ENCODE measurements at regions not wholly inside any gene's neighbourhood (a gene's known extent, or its start where the extent isn't known, plus 50 kb on each side); places are given as distances from the start of the nearest gene placed in this dataset.

DNA sequence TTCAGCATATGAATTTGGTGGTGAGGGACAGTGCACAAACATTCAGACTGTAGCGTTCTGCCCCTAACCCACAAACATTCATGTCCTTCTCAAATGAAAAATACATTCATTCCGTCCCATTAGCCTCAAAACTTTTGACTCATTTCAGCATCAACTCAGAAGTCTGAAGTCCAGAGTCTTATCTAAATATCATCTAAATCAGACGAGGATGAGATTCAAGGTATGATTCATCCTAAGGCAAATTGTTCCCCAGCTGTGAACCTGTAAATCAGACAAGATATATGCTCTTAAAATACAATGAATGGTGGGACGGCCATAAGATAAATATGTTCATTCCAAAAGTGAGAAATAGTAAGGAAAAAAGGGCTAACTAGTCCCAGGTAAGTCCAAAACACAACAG, 1195.6 kb upstream of the ADGRL4 start:
- Histone ChIP-seq H3K9me3 (no peaks in the 10 kb centered on the region), H3K36me3 (no peaks in the 10 kb centered on the region), H3K4me3 (no peak overlapping the region), H3K27ac (no peak overlapping the region), H3K27me3 (replicated peaks; ENCODE audit: insufficient read depth) (no peaks in the 10 kb centered on the region), H3K4me1 (replicated peaks) (no peaks in the 10 kb centered on the region)
- DNase-seq (ENCODE audit: low spot score): no peak
- 64% methylated on average over 4 of the region's 4 CpGs for WGBS
- TF ChIP-seq, protein P1, sequence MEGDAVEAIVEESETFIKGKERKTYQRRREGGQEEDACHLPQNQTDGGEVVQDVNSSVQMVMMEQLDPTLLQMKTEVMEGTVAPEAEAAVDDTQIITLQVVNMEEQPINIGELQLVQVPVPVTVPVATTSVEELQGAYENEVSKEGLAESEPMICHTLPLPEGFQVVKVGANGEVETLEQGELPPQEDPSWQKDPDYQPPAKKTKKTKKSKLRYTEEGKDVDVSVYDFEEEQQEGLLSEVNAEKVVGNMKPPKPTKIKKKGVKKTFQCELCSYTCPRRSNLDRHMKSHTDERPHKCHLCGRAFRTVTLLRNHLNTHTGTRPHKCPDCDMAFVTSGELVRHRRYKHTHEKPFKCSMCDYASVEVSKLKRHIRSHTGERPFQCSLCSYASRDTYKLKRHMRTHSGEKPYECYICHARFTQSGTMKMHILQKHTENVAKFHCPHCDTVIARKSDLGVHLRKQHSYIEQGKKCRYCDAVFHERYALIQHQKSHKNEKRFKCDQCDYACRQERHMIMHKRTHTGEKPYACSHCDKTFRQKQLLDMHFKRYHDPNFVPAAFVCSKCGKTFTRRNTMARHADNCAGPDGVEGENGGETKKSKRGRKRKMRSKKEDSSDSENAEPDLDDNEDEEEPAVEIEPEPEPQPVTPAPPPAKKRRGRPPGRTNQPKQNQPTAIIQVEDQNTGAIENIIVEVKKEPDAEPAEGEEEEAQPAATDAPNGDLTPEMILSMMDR (IDR thresholded peaks at IDR 0.05): no peak
- TF ChIP-seq POLR2A (IDR thresholded peaks at IDR 0.05) (no peak), POLR2AphosphoS5 (IDR thresholded peaks at IDR 0.05) (no peak)
- intact Hi-C loops (cut with DNase I): no loop called here

DNA sequence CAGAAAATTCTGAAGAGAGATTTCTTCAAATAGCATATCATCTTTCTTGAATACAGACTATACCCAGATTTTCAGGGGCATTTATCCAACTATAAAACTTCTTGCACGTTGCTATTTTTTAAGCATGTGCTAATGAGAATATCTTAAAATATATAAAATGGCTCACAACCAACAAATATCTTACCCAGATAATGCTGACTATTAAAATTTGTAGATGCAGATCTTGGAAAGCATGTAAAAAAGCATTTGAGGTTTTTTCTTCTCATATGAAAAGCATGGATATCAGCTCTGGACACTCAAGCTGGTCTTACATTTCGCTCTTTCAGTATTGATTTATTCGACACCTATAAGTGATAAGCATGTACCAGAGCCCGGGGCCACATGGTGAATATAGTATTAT, 1187.7 kb upstream of the ADGRL4 start:
- Histone ChIP-seq H3K9me3 (no peaks in the 10 kb centered on the region), H3K4me3 (no peak overlapping the region), H3K27ac (no peak overlapping the region), H3K27me3 (replicated peaks; ENCODE audit: insufficient read depth) (no peaks in the 10 kb centered on the region), H3K36me3 (no peaks in the 10 kb centered on the region), H3K4me1 (replicated peaks) (no peaks in the 10 kb centered on the region)
- TF ChIP-seq POLR2AphosphoS5 (IDR thresholded peaks at IDR 0.05): no peak
- TF ChIP-seq, protein P1 (IDR thresholded peaks at IDR 0.05): no peak
- no peak for TF ChIP-seq POLR2A (IDR thresholded peaks at IDR 0.05)
- DNase-seq (ENCODE audit: low spot score): no peak
- intact Hi-C loops (cut with DNase I): no loop called here
- 79% methylated on average over 4 of the region's 4 CpGs for WGBS

DNA sequence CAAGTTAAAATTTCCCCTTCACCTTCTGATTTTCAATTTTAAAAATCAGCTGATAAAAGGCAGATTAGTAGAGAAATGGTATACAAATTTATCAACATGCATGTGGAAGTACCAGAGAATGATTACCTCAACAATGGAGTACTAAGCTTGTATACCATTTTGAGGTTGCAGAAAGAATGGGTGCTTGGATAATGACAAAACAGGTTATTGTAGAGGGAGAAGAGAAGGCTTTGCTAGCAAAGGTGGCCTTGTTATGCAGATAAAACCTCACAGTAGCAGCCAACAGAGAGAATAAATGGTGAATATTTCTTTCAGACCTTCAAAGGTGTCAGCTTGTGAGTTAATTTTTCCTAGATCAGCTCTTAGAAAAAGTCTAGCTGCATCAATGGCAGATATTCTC, 1174.9 kb upstream of the ADGRL4 start:
- H3K4me1 ChIP-seq (replicated peaks): no peaks in the 10 kb centered on the region
- no peak overlapping the region for H3K27ac ChIP-seq
- no peak overlapping the region for H3K4me3 ChIP-seq
- H3K27me3 ChIP-seq (replicated peaks; ENCODE audit: insufficient read depth): no peaks in the 10 kb centered on the region
- intact Hi-C loops (cut with DNase I): no loop called here
- DNase-seq (ENCODE audit: low spot score): no peak
- H3K9me3 ChIP-seq: no peaks in the 10 kb centered on the region
- H3K36me3 ChIP-seq: no peaks in the 10 kb centered on the region
- TF ChIP-seq POLR2A (IDR thresholded peaks at IDR 0.05): no peak
- TF ChIP-seq, protein P1 (IDR thresholded peaks at IDR 0.05): no peak
- TF ChIP-seq POLR2AphosphoS5 (IDR thresholded peaks at IDR 0.05): no peak

DNA sequence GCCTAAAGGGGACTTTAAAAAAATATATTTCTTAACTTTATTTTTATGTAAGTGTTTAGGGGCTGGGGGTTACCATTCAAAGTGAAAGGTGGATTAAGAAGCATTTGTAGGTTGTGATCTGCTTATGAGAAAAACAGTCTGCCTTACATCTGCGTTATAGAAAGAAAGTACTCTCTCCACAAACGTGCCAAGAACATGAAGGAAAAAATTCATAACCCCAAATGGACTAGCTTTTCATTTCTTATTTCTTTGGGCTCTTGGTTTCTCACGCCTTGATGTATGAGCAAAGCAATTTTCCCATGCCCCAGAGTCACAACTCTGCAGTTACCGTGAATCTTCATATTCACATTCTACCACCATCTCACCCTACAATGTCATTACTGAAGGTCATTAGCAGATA, 1165.1 kb upstream of the ADGRL4 start:
- Histone ChIP-seq H3K4me1 (replicated peaks) (no peaks in the 10 kb centered on the region), H3K27ac (no peak overlapping the region), H3K36me3 (no peaks in the 10 kb centered on the region), H3K9me3 (no peaks in the 10 kb centered on the region), H3K27me3 (replicated peaks; ENCODE audit: insufficient read depth) (no peaks in the 10 kb centered on the region), H3K4me3 (no peak overlapping the region)
- intact Hi-C loops (cut with DNase I): no loop called here
- TF ChIP-seq POLR2A (IDR thresholded peaks at IDR 0.05) (no peak), POLR2AphosphoS5 (IDR thresholded peaks at IDR 0.05) (no peak)
- TF ChIP-seq, protein P1 (IDR thresholded peaks at IDR 0.05): no peak
- WGBS: 83% methylated on average over 4 of the region's 4 CpGs
- no peak for DNase-seq (ENCODE audit: low spot score)

DNA sequence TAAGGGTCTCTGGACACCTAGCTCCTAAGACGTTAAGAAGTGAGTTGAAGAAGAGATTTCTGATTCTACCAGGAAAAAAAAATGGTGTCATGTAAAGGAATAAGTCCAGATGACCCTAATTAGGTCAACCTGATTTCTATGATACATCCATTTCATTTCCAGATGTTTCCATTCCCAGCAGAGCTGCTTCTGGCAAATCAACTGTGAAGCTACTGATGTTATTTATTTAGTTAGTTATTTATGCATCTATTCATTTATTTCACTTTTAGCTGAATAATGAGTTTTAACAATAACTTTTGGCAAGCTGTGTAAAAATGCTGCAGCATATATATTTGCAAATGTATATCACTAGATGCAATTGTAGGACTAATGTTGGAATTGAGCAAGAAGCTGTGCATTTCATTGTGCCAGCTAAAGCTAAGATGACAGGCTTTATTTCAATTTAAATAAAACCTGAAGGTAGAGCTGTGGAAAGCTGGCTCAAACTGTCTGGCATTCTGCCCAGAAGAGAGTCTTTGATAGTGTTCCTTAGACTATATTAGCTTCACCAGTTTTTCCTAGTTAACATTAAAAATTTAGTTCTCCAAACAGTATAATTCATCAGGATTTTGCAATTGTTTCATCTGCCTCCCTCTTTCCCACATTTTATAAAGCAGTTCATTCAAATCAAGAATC, 1164.4 kb upstream of the ADGRL4 start:
- 32% methylated on average over 1 of the region's 1 CpG for WGBS
- H3K4me3 ChIP-seq: no peak overlapping the region
- H3K27me3 ChIP-seq (replicated peaks; ENCODE audit: insufficient read depth): no peaks in the 10 kb centered on the region
- no peaks in the 10 kb centered on the region for H3K9me3 ChIP-seq
- no peaks in the 10 kb centered on the region for H3K36me3 ChIP-seq
- H3K4me1 ChIP-seq (replicated peaks): no peaks in the 10 kb centered on the region
- H3K27ac ChIP-seq: no peak overlapping the region
- TF ChIP-seq, protein P1 (IDR thresholded peaks at IDR 0.05): no peak
- TF ChIP-seq POLR2A (IDR thresholded peaks at IDR 0.05) (no peak), POLR2AphosphoS5 (IDR thresholded peaks at IDR 0.05) (no peak)
- DNase-seq (ENCODE audit: low spot score): no peak
- intact Hi-C loops (cut with DNase I): no loop called here

Measured in prostate gland (tissue), 2 donors.